ENCODE measurements at regions not wholly inside any gene's neighbourhood (a gene's known extent, or its start where the extent isn't known, plus 50 kb on each side); places are given as distances from the start of the nearest gene placed in this dataset.

DNA sequence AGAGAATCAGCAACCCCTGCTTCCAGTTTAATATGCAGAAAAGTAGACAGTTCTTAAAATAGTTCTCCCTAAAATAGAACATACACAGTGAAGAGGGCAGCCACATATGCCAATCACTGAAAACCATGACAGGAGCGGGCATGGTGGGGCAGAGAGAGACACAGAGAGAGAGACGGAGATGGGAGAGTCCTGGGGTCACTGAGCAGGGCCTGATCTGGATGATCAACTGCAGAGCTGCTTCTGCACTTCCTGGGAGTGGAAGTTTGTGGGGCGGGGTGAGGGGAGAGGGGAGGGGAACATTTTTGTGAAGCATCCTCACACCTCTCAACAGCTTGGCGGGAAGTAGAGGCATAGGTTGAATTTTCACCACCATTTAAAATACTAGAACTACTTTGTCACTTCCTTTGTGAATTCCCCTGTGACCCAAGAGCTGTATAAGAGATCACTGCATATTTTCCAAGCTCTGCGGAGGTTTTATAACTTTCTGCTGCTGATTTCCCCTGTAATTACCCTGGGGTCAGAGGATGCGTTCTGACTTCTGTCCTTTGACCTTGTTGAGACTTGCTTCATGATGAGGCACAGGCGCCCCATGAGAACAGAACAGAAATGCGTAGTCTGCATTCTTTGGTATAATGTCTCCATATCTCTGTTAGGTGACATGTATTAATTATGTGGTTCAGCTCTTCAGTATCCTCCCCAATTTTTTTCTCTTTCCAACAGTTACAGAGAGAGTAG is 419.4 kb downstream of the BRD1 start:
- no peaks in the 10 kb centered on the region for H3K4me1 ChIP-seq (ENCODE audit: control insufficient read depth in 1 of 2, low read depth in 2 of 2)
- H3K4me3 ChIP-seq = no peak overlapping the region
- no peaks in the 10 kb centered on the region for H3K9me3 ChIP-seq
- H3K27me3 ChIP-seq (replicated peaks; ENCODE audit: insufficient read depth) = no peaks in the 10 kb centered on the region
- H3K36me3 ChIP-seq = no peaks in the 10 kb centered on the region
- no peak overlapping the region for H3K27ac ChIP-seq
- TF ChIP-seq, protein P1, sequence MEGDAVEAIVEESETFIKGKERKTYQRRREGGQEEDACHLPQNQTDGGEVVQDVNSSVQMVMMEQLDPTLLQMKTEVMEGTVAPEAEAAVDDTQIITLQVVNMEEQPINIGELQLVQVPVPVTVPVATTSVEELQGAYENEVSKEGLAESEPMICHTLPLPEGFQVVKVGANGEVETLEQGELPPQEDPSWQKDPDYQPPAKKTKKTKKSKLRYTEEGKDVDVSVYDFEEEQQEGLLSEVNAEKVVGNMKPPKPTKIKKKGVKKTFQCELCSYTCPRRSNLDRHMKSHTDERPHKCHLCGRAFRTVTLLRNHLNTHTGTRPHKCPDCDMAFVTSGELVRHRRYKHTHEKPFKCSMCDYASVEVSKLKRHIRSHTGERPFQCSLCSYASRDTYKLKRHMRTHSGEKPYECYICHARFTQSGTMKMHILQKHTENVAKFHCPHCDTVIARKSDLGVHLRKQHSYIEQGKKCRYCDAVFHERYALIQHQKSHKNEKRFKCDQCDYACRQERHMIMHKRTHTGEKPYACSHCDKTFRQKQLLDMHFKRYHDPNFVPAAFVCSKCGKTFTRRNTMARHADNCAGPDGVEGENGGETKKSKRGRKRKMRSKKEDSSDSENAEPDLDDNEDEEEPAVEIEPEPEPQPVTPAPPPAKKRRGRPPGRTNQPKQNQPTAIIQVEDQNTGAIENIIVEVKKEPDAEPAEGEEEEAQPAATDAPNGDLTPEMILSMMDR (IDR thresholded peaks at IDR 0.05) = no peak
- ATAC-seq (ENCODE audit: insufficient number of reproducible peaks, low FRiP score, low read depth) (no peak), DNase-seq (ENCODE audit: low spot score) (no peak)

DNA sequence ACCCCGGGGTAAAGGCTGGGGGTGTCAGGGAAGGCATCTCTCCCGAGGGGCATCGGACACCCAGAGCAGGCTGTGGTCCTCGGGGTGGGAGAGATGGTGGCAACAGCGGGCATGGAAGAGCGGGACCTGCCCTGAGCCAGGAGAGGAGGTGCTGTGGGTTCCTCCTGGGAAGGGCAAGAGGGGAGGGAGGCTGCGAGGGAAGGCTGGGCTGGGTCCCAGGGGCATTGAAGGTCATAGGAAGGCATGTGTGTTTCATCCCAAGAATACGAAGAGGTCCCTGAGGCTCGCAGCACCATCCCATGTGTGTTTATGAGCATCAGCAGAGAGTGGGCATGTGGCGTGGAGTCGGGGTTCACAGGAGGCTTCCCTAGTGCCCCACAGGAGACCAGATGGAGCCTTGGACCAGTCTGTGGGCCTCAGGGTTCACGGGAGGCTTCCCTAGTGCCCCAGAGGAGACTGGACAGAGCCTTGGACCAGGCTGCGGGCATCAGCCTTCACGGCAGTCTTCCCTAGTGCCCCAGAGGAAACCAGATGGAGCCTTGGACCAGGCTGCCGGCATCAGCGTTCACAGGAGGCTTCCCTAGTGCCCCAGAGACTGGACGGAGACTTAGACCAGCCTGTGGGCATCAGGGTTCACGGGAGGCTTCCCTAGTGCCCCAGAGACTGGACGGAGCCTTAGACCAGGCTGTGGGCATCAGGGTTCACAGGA is 420.6 kb downstream of the BRD1 start:
- no peaks in the 10 kb centered on the region for H3K4me1 ChIP-seq (ENCODE audit: control insufficient read depth in 1 of 2, low read depth in 2 of 2)
- TF ChIP-seq, protein P1 (IDR thresholded peaks at IDR 0.05) = no peak

DNA sequence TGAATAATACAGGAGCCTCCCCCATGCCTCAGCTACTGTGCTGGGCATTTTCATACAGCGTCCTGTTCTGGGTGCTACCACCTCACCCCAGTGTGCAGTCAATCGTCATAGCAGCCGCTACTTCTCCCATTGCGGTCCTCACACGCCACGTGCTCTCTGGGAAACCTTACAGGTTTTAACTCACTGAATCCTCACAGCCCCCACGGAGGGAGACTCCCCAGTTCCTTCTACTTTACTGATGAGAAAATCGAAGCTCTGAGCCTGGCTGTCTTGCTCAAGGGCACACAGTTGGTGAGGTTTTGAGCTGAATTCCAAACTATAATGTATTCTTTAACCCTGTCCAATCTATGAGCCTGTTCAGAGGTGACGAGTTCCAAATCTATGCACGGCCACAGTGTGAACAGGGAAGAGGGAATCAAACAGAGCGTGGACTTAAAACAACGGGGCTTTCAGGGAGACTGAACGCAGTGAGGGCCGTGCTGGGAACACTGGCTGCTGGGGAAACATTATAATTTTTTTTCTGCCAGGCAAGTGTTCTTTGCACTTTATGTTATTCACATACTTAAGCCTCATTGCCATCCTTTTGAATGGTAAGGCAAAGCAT is 421.5 kb downstream of the BRD1 start:
- TF ChIP-seq, protein P1 (IDR thresholded peaks at IDR 0.05) = no peak
- H3K36me3 ChIP-seq = no peaks in the 10 kb centered on the region
- DNase-seq (ENCODE audit: low spot score) (no peak), ATAC-seq (ENCODE audit: insufficient number of reproducible peaks, low FRiP score, low read depth) (no peak)
- no peaks in the 10 kb centered on the region for H3K27me3 ChIP-seq (replicated peaks; ENCODE audit: insufficient read depth)
- no peak overlapping the region for H3K27ac ChIP-seq
- H3K9me3 ChIP-seq = no peaks in the 10 kb centered on the region
- H3K4me3 ChIP-seq = no peak overlapping the region
- no peaks in the 10 kb centered on the region for H3K4me1 ChIP-seq (ENCODE audit: control insufficient read depth in 1 of 2, low read depth in 2 of 2)

More for the DNA sequence above, 420.6 kb downstream of the BRD1 start:
- Histone ChIP-seq H3K4me3 (no peak overlapping the region), H3K27me3 (replicated peaks; ENCODE audit: insufficient read depth) (no peaks in the 10 kb centered on the region), H3K27ac (no peak overlapping the region), H3K9me3 (no peaks in the 10 kb centered on the region), H3K36me3 (no peaks in the 10 kb centered on the region)
- DNase-seq (ENCODE audit: low spot score) (no peak), ATAC-seq (ENCODE audit: insufficient number of reproducible peaks, low FRiP score, low read depth) (no peak)

DNA sequence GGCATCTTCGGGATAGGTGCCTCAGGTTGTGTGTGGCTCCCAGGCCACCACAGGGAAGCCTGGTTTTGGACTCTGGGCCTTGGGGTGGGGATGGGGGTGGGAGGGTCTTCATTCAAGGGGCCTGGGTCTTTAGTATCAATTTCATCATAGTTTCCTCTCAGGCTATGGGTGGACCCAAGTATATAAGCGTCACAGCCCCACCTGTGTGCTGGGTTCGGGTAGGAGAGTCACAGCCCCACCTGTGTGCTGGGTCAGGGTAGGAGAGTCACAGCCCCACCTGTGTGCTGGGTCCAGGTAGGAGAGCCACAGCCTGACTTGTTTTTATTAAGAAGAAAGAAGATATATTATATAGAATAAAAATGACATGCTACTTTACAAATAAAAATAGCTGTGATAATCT is 422.1 kb downstream of the BRD1 start:
- no peaks in the 10 kb centered on the region for H3K4me1 ChIP-seq (ENCODE audit: control insufficient read depth in 1 of 2, low read depth in 2 of 2)
- TF ChIP-seq, protein P1 (IDR thresholded peaks at IDR 0.05) = no peak
- ATAC-seq (ENCODE audit: insufficient number of reproducible peaks, low FRiP score, low read depth) = no peak
- H3K4me3 ChIP-seq = no peak overlapping the region
- no peak overlapping the region for H3K27ac ChIP-seq
- no peaks in the 10 kb centered on the region for H3K9me3 ChIP-seq
- no peaks in the 10 kb centered on the region for H3K27me3 ChIP-seq (replicated peaks; ENCODE audit: insufficient read depth)
- DNase-seq (ENCODE audit: low spot score) = no peak
- no peaks in the 10 kb centered on the region for H3K36me3 ChIP-seq

DNA sequence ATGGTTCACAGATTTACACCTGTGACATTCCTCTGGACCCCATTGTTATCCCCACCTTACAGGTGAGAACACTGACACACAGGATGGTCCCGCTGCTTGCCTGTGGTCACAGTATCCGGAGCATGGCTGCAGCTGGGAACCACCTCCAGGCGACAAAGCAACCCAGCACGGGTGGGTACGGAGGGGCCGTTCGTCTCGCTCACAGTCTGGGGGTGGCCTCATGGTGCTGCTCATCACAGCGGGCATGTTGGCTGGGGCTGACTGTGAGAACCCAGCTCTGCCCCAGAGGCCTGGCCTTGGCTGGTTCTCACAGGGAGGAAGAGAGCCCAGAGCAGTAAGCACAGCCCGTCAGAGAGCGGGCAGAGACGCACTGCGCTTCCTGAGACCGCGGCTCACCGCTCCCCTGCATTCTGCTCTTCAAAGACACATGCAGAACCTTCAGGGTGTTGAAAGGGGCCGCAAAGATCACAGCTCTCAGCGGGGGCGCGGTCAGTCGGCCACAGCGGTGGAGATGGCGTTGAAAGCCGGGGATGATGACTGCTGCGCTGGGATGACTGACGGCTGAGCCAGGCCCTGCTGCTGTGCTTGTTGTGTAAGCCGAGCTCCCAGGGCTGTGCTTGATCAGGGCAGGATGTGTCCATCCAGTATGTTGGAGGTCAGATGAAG is 423.0 kb downstream of the BRD1 start:
- H3K27me3 ChIP-seq (replicated peaks; ENCODE audit: insufficient read depth) = no peaks in the 10 kb centered on the region
- DNase-seq (ENCODE audit: low spot score) (no peak), ATAC-seq (ENCODE audit: insufficient number of reproducible peaks, low FRiP score, low read depth) (no peak)
- no peaks in the 10 kb centered on the region for H3K9me3 ChIP-seq
- no peaks in the 10 kb centered on the region for H3K4me1 ChIP-seq (ENCODE audit: control insufficient read depth in 1 of 2, low read depth in 2 of 2)
- no peaks in the 10 kb centered on the region for H3K36me3 ChIP-seq
- H3K4me3 ChIP-seq = no peak overlapping the region
- TF ChIP-seq, protein P1 (IDR thresholded peaks at IDR 0.05) = no peak
- no peak overlapping the region for H3K27ac ChIP-seq
